GM12878 (cell line): ENCODE measurements at regions not wholly inside any gene's neighbourhood (a gene's known extent, or its start where the extent isn't known, plus 50 kb on each side); places are given as distances from the start of the nearest gene placed in this dataset.

Experiments
- ATAC-seq: fragments of 200-7000 bp; cut with Tn5 transposase; 3 replicates; pipeline ENCODE4 v1.9.1; 2020; ENCODE audit warnings: mild to moderate bottlenecking, moderate library complexity
- BruUV-seq: library from RNA; stranded (reverse); fragments of 400-500 nt; replicated peaks from 2 replicates; lab custom pipeline; 2021; lab: Mats Ljungman, UMichigan
- CTCF ChIA-PET: fragments of 300-600 bp; sonication (Branson Sonifier 250); formaldehyde crosslinking; extraction: SDS; loops from one replicate; lab custom pipeline; 2021; ENCODE audit warnings: inconsistent platforms; lab: Yijun Ruan, JAX
- POLR2A ChIA-PET: fragments of 350-600 bp; formaldehyde crosslinking; extraction: SDS; loops from one replicate; lab custom pipeline; 2021; ENCODE audit warnings: inconsistent platforms; lab: Charles Lee
- RAD21 ChIA-PET: fragments of 300-600 bp; sonication (Branson Sonifier 250); formaldehyde crosslinking; loops from one replicate; lab custom pipeline; 2023; ENCODE audit warnings: antibody characterized with exemption; ENCODE audit not compliant: unreplicated experiment; lab: Charles Lee
- SMC1A ChIA-PET: fragments of 300-600 bp; sonication (Branson Sonifier 250); formaldehyde crosslinking; loops from one replicate; lab custom pipeline; 2023; ENCODE audit not compliant: unreplicated experiment, uncharacterized antibody; lab: Charles Lee
- DNase-seq: peaks from one replicate; pipeline ENCODE4 v3.0.0-alpha.2; 2011; ENCODE audit warnings: low read depth, low spot score
- FAIRE-seq: peaks from 3 replicates; lab custom pipeline; 2011; peaks lifted over from hg19 to GRCh38; lab: Jason Lieb, UNC
- H2AFZ ChIP-seq: 2 replicates; pipeline ENCODE4 v1.6.0; 2011; ENCODE audit warnings: low read depth, low read length, control low read depth; ENCODE audit not compliant: control insufficient read depth
- H3K27ac ChIP-seq: 2 replicates; pipeline ENCODE4 v1.5.1; 2011; ENCODE audit warnings: control low read depth; ENCODE audit not compliant: control insufficient read depth, insufficient read depth
- H3K27me3 ChIP-seq, 2 experiments: replicated peaks in 1 of 2; 2 replicates each; pipeline versions ENCODE4 v1.6.0 to v1.6.1; 2011; ENCODE audit warnings: low read length in 1 of 2; ENCODE audit not compliant: control insufficient read depth in 2 of 2, insufficient read depth in 2 of 2
- H3K36me3 ChIP-seq, 2 experiments: 2 replicates each; pipeline ENCODE4 v1.5.1; 2011; ENCODE audit warnings: low read length in 1 of 2; ENCODE audit not compliant: control insufficient read depth in 2 of 2, insufficient read depth in 2 of 2
- H3K4me1 ChIP-seq: 2 replicates; pipeline ENCODE4 v1.6.1; 2011; ENCODE audit warnings: mild to moderate bottlenecking, low read length, moderate library complexity, mixed read lengths; ENCODE audit not compliant: control insufficient read depth, insufficient read depth
- H3K4me2 ChIP-seq: 2 replicates; pipeline ENCODE4 v1.6.0; 2011; ENCODE audit warnings: control low read depth; ENCODE audit not compliant: control insufficient read depth, insufficient read depth
- H3K4me3 ChIP-seq: fragments of 200-600 bp; sonication (generic); 2 replicates; pipeline ENCODE4 v1.5.1; 2016
- H3K79me2 ChIP-seq: 2 replicates; pipeline ENCODE4 v1.6.0; 2011; ENCODE audit warnings: low read length; ENCODE audit not compliant: control insufficient read depth, insufficient read depth
- H3K9ac ChIP-seq: 2 replicates; pipeline ENCODE4 v1.8.0; 2011; ENCODE audit warnings: low read length, control low read depth, mixed read lengths; ENCODE audit not compliant: control insufficient read depth, insufficient read depth
- H3K9me3 ChIP-seq: replicated peaks from 3 replicates; pipeline ENCODE4 v1.5.1; 2011; ENCODE audit warnings: mild to moderate bottlenecking, low read length; ENCODE audit not compliant: control insufficient read depth, insufficient read depth
- H4K20me1 ChIP-seq: 2 replicates; pipeline ENCODE4 v1.6.0; 2011; ENCODE audit not compliant: control insufficient read depth, insufficient read depth
- BMI1 ChIP-seq: fragments of 450-650 bp; IDR thresholded peaks from 2 replicates; pipeline ENCODE4 v1.6.1; 2016; ENCODE audit warnings: mild to moderate bottlenecking, moderate library complexity, borderline replicate concordance
- CBX3 ChIP-seq: fragments of 200-600 bp; sonication (generic); IDR thresholded peaks from 2 replicates; pipeline ENCODE4 v1.6.1; 2016; ENCODE audit warnings: low read depth, borderline replicate concordance
- EP300 ChIP-seq, 2 experiments: fragments of 150-350 bp in 1 of 2; IDR thresholded peaks; 2 replicates each; pipeline ENCODE4 v1.6.1; 2011 to 2012; ENCODE audit warnings: low read depth in 2 of 2, low read length in 2 of 2, borderline replicate concordance in 1 of 2, improper control_type of control experiment in 1 of 2, inconsistent platforms in 1 of 2; ENCODE audit not compliant: control insufficient read depth in 1 of 2
- SMC3 ChIP-seq: IDR thresholded peaks from 2 replicates; pipeline ENCODE4 v1.6.1; 2011; ENCODE audit warnings: low read length, improper control_type of control experiment, borderline replicate concordance
- WGBS: methylation state at CpG from one replicate; pipeline ENCODE4 v1.1.6; 2016; ENCODE audit warnings: low lambda C conversion rate; ENCODE audit not compliant: insufficient replicate concordance, insufficient coverage; ENCODE audit errors: missing lambda C conversion rate; 5-methylcytosine and 5-hydroxymethylcytosine counted together
- in situ Hi-C: fragments of 300-500 bp; cut with MboI; formaldehyde crosslinking; loops from 9 replicates; pipeline ENCODE4 v1.14.3; 2018; ENCODE audit warnings: mixed read lengths
- intact Hi-C: fragments of 100-400 bp; cut with micrococcal nuclease; formaldehyde crosslinking; loops from one replicate; pipeline ENCODE4 v1.14.2; 2022; ENCODE audit not compliant: unreplicated experiment
- TF ChIP-seq, protein P1 (sequence below): IDR thresholded peaks from 2 replicates; pipeline ENCODE4 v1.6.1; 2012; ENCODE audit warnings: low read depth, low read length, improper control_type of control experiment
- TF ChIP-seq, protein P2 (sequence below): fragments of 450-650 bp; IDR thresholded peaks from 2 replicates; pipeline ENCODE4 v1.6.1; 2018; ENCODE audit warnings: mild to moderate bottlenecking, low read depth, moderate library complexity; ENCODE audit not compliant: partially characterized antibody
- TF ChIP-seq, protein P3 (sequence below): IDR thresholded peaks from 2 replicates; pipeline ENCODE4 v1.6.1; 2011; ENCODE audit warnings: low read depth, mild to moderate bottlenecking, low read length, moderate library complexity, borderline replicate concordance; ENCODE audit errors: extremely low read depth

DNA sequence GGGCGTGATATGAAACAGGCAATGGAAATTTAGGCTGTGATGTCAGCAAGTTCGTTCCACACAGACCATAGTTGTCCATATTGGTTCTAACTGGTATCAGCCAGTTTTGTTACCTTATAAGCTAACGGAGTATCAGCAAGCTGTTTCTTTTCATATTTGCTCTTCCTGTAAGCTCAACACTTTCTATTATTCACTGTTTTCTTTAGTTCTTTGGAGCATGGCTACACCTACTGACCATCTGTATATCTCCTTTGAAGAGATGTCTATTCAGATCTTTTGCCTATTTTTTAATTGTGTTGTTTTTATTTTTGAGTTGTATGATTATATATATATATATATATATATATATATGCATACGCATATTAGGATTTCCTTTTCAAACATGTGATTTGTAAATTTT is 1057.2 kb upstream of the CDH10 start (continued):
- TF ChIP-seq, protein P1, sequence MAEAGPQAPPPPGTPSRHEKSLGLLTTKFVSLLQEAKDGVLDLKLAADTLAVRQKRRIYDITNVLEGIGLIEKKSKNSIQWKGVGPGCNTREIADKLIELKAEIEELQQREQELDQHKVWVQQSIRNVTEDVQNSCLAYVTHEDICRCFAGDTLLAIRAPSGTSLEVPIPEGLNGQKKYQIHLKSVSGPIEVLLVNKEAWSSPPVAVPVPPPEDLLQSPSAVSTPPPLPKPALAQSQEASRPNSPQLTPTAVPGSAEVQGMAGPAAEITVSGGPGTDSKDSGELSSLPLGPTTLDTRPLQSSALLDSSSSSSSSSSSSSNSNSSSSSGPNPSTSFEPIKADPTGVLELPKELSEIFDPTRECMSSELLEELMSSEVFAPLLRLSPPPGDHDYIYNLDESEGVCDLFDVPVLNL: no peak
- TF ChIP-seq EP300 (IDR thresholded peaks at IDR 0.05; ENCODE audit: borderline replicate concordance in 1 of 2, control insufficient read depth in 1 of 2, low read depth in 2 of 2, low read length in 2 of 2): no peak
- TF ChIP-seq SMC3: no peak
- no peak for TF ChIP-seq CBX3
- TF ChIP-seq, protein P2, sequence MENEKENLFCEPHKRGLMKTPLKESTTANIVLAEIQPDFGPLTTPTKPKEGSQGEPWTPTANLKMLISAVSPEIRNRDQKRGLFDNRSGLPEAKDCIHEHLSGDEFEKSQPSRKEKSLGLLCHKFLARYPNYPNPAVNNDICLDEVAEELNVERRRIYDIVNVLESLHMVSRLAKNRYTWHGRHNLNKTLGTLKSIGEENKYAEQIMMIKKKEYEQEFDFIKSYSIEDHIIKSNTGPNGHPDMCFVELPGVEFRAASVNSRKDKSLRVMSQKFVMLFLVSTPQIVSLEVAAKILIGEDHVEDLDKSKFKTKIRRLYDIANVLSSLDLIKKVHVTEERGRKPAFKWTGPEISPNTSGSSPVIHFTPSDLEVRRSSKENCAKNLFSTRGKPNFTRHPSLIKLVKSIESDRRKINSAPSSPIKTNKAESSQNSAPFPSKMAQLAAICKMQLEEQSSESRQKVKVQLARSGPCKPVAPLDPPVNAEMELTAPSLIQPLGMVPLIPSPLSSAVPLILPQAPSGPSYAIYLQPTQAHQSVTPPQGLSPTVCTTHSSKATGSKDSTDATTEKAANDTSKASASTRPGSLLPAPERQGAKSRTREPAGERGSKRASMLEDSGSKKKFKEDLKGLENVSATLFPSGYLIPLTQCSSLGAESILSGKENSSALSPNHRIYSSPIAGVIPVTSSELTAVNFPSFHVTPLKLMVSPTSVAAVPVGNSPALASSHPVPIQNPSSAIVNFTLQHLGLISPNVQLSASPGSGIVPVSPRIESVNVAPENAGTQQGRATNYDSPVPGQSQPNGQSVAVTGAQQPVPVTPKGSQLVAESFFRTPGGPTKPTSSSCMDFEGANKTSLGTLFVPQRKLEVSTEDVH: no peak

DNA sequence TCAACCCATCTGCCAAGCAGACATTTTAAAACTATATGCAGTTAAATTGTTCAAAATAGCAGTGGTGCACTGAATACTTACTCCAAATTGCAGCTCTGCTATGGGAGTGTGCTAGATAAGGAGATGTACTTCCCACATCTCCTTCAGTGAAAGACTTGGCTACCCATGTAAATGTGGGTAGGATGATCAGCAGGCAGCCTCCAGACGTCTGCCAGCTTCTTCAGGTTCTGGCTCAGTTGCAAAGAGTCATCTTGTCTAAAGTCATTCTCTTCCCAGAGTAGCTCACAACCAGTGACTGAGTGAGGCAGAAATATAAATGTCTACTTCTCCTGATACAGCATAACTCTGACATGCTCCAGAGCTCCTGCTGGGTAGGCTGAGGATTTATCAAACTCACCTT is 1050.0 kb upstream of the CDH10 start:
- Histone ChIP-seq H3K9me3 (no peaks in the 10 kb centered on the region), H3K4me3 (no peak overlapping the region), H3K4me1 (no peaks in the 10 kb centered on the region), H3K9ac (no peak overlapping the region), H3K27me3 (no peaks in the 10 kb centered on the region), H4K20me1 (no peaks in the 10 kb centered on the region), H3K4me2 (no peak overlapping the region), H3K27ac (no peak overlapping the region), H3K79me2 (no peaks in the 10 kb centered on the region), H2AFZ (no peak overlapping the region), H3K36me3 (no peaks in the 10 kb centered on the region)
- TF ChIP-seq, protein P3, sequence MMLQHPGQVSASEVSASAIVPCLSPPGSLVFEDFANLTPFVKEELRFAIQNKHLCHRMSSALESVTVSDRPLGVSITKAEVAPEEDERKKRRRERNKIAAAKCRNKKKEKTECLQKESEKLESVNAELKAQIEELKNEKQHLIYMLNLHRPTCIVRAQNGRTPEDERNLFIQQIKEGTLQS: no peak
- no peak for TF ChIP-seq BMI1
- ChIA-PET POLR2A (no interaction called here), RAD21 (no interaction called here), SMC1A (interaction anchor here (0.6 to 1.0 kb wide), 4 partner anchors 10 to 451 kb away, joined by 3 to 4 read pairs (median 3); no protein-coding TSS in a partner anchor), CTCF (no interaction called here)
- DNase-seq (no peak), ATAC-seq (no peak), FAIRE-seq (no peak)
- WGBS: 10% methylated on average over 1 of the region's 1 CpG
- intact Hi-C loops (no loop called here), in situ Hi-C loops (no loop called here)
- BruUV-seq: no TSS peak
